GM12878 (cell line): ENCODE measurements at regions not wholly inside any gene's neighbourhood (a gene's known extent, or its start where the extent isn't known, plus 50 kb on each side); places are given as distances from the start of the nearest gene placed in this dataset.

Source experiments
- EGR1 ChIP-seq, 2 experiments: IDR thresholded peaks; 1 replicate in 1 of 2; 2 replicates in 1 of 2; pipeline ENCODE4 v1.6.1; 2011 to 2012; ENCODE audit warnings: low read depth in 2 of 2, low read length in 2 of 2, borderline replicate concordance in 1 of 2, mild to moderate bottlenecking in 1 of 2, moderate library complexity in 1 of 2
- NRF1 ChIP-seq: conservative IDR thresholded peaks from 2 replicates; pipeline ENCODE4 v1.6.1; 2011; ENCODE audit warnings: mild to moderate bottlenecking, low read depth, low read length, improper control_type of control experiment
- POLR2A ChIP-seq: IDR thresholded peaks from 2 replicates; pipeline ENCODE4 v1.6.1; 2011; ENCODE audit warnings: low read depth, mild to moderate bottlenecking, low read length
- TAF1 ChIP-seq: IDR thresholded peaks from 2 replicates; pipeline ENCODE4 v1.6.1; 2011; ENCODE audit warnings: mild to moderate bottlenecking, low read depth, low read length, borderline replicate concordance
- ZZZ3 ChIP-seq: IDR thresholded peaks from 2 replicates; pipeline ENCODE4 v1.6.1; 2011; ENCODE audit warnings: low read depth; ENCODE audit not compliant: control insufficient read depth, insufficient read length

GRCh38 chr12:24083838-24084237, 134.4 kb upstream of the SOX5 start:
- TF ChIP-seq POLR2A (no peak), EGR1 (IDR thresholded peaks at IDR 0.05; ENCODE audit: borderline replicate concordance in 1 of 2, low read depth in 2 of 2, low read length in 2 of 2) (no peak), TAF1 (no peak), ZZZ3 (no peak), NRF1 (no peak)
